B cell (primary cell): ENCODE measurements at regions not wholly inside any gene's neighbourhood (a gene's known extent, or its start where the extent isn't known, plus 50 kb on each side); places are given as distances from the start of the nearest gene placed in this dataset.

Source experiments
- ATAC-seq: fragments of 200-7000 bp; cut with Tn5 transposase; one replicate; pipeline ENCODE4 v1.10.0; 2021; ENCODE audit warnings: low read depth, mild to moderate bottlenecking, moderate number of reproducible peaks, moderate library complexity
- CTCF ChIA-PET: fragments of 350-600 bp; sonication (Branson Sonifier 250); formaldehyde crosslinking; loops from one replicate; lab custom pipeline; 2021; ENCODE audit warnings: antibody characterized with exemption, inconsistent platforms; lab: Charles Lee
- POLR2A ChIA-PET: fragments of 350-600 bp; sonication (Branson Sonifier 250); formaldehyde crosslinking; loops from one replicate; lab custom pipeline; 2021; ENCODE audit warnings: antibody characterized with exemption; lab: Charles Lee
- DNase-seq: peaks from one replicate; pipeline ENCODE4 v3.0.0; 2013
- H2AFZ ChIP-seq: 2 replicates; pipeline ENCODE4 v1.6.1; 2012; ENCODE audit warnings: mild to moderate bottlenecking, low read depth, low read length; ENCODE audit not compliant: insufficient read depth, poor library complexity, severe bottlenecking
- H3K27ac ChIP-seq, 2 donors: 1 replicate in 1 of 2; 2 replicates in 1 of 2; pipeline ENCODE4 v1.5.1; 2012 to 2013; ENCODE audit warnings: low read length in 2 of 2, mild to moderate bottlenecking in 2 of 2, moderate library complexity in 1 of 2
- H3K27me3 ChIP-seq, 4 experiments: fragments of 200-600 bp in 1 of 4; sonication (generic) in 1 of 4; replicated peaks in 1 of 4; 1 replicate in 2 of 4; 2 replicates in 2 of 4; pipeline versions ENCODE4 v1.6.1 to v1.7.0; 2013 to 2016; ENCODE audit warnings: low read length in 3 of 4, mild to moderate bottlenecking in 2 of 4, mixed read lengths in 1 of 4, moderate library complexity in 1 of 4; ENCODE audit not compliant: insufficient read depth in 4 of 4, control insufficient read depth in 3 of 4; ENCODE audit errors: control extremely low read depth in 1 of 4
- H3K36me3 ChIP-seq, 2 experiments: replicated peaks in 1 of 2; 1 replicate in 1 of 2; 2 replicates in 1 of 2; pipeline versions ENCODE4 v1.6.1 to v1.7.1; 2013; ENCODE audit warnings: low read length in 1 of 2; ENCODE audit not compliant: insufficient read depth in 2 of 2, control insufficient read depth in 1 of 2; ENCODE audit errors: control extremely low read depth in 1 of 2, extremely low read depth in 1 of 2
- H3K4me1 ChIP-seq, 2 donors: fragments of 200-600 bp in 1 of 2; sonication (generic) in 1 of 2; 1 replicate in 1 of 2; 2 replicates in 1 of 2; pipeline versions ENCODE4 v1.5.1 to v1.6.1; 2013 to 2017; ENCODE audit warnings: low read length in 2 of 2; ENCODE audit not compliant: control insufficient read depth in 2 of 2, insufficient read depth in 2 of 2
- H3K4me2 ChIP-seq: replicated peaks from 2 replicates; pipeline ENCODE3; 2012; ENCODE audit warnings: mild to moderate bottlenecking, low read depth, low read length; ENCODE audit not compliant: poor library complexity, severe bottlenecking
- H3K4me3 ChIP-seq, 5 experiments: fragments of 200-600 bp in 1 of 5; sonication (generic) in 1 of 5; 1 replicate in 3 of 5; 2 replicates in 2 of 5; pipeline versions ENCODE4 v1.5.1 to v1.7.0; 2011 to 2016; ENCODE audit warnings: low read length in 4 of 5, mild to moderate bottlenecking in 4 of 5, low read depth in 2 of 5, control low read depth in 1 of 5, moderate library complexity in 1 of 5; ENCODE audit not compliant: insufficient read depth in 1 of 5; ENCODE audit errors: control extremely low read depth in 1 of 5, extremely low read depth in 1 of 5
- H3K79me2 ChIP-seq: fragments of 200-600 bp; sonication (generic); one replicate; pipeline ENCODE4 v1.6.0; 2016; ENCODE audit warnings: low read length; ENCODE audit not compliant: control insufficient read depth, insufficient read depth
- H3K9ac ChIP-seq: fragments of 200-600 bp; sonication (generic); 2 replicates; pipeline ENCODE4 v1.6.1; 2017; ENCODE audit warnings: mild to moderate bottlenecking, low read length, moderate library complexity
- H3K9me3 ChIP-seq, 3 donors: one replicate each; pipeline versions ENCODE4 v1.6.1 to v1.7.1; 2013; ENCODE audit warnings: low read length in 2 of 3; ENCODE audit not compliant: control insufficient read depth in 2 of 3, insufficient read depth in 1 of 3; ENCODE audit errors: control extremely low read depth in 1 of 3
- H4K20me1 ChIP-seq: 2 replicates; pipeline ENCODE4 v1.6.0; 2012; ENCODE audit warnings: mild to moderate bottlenecking, low read length; ENCODE audit not compliant: insufficient read depth, control insufficient read depth, poor library complexity, severe bottlenecking
- H3K27ac Mint-ChIP-seq: one replicate; pipeline ENCODE4 v1.8.0; 2021; ENCODE audit warnings: mixed read lengths
- H3K27me3 Mint-ChIP-seq: one replicate; pipeline ENCODE4 v1.8.0; 2021; ENCODE audit warnings: mixed read lengths
- H3K4me1 Mint-ChIP-seq: one replicate; pipeline ENCODE4 v1.8.0; 2021; ENCODE audit warnings: mixed read lengths
- H3K4me3 Mint-ChIP-seq: one replicate; pipeline ENCODE4 v1.8.0; 2021; ENCODE audit warnings: mixed read lengths
- H3K9me3 Mint-ChIP-seq: one replicate; pipeline ENCODE4 v1.8.0; 2022; ENCODE audit warnings: mixed read lengths; ENCODE audit not compliant: insufficient read depth
- EZH2 ChIP-seq: IDR thresholded peaks from 2 replicates; pipeline ENCODE4 v1.6.1; 2012; ENCODE audit warnings: borderline replicate concordance, low read depth, mild to moderate bottlenecking, moderate library complexity, low read length; ENCODE audit not compliant: insufficient read depth, poor library complexity, severe bottlenecking
- WGBS: methylation state at CpG from one replicate; pipeline ENCODE4 v1.1.5; 2013; ENCODE audit warnings: missing lambda C conversion rate; ENCODE audit not compliant: insufficient coverage; 5-methylcytosine and 5-hydroxymethylcytosine counted together
- intact Hi-C: fragments of 100-400 bp; cut with micrococcal nuclease; formaldehyde crosslinking; loops from one replicate; pipeline ENCODE4 v1.10.0; 2022
- TF ChIP-seq, protein P1 (sequence below): fragments of 200-600 bp; IDR thresholded peaks from one replicate; pipeline ENCODE4 v1.8.0; 2022; ENCODE audit warnings: antibody characterized with exemption, mild to moderate bottlenecking

DNA sequence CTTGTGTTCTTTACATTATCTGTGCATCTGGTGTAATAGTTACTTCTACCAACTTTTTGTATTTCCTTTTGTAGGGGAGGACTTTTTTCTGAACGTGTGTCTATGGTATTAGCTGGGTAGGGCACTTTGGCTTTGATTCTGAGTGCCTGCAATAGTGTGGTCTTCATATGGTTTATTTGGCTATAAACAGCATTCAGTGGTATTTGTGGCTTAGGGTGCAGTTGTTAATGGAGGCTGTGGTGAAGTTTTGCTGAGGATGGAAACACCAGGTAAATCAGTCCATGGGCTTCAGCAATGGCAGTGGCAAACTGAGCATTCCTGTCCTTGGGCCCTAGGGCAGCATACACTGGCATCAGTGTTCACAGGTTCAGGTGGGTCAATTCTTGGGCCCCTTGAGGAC, 230.6 kb upstream of the CTNNB1 start:
- Histone ChIP-seq H3K4me1 (peaks cover 45 to 50% of the 10 kb centered on the region in 2 donors), H3K27ac (no peak overlapping the region), H3K4me2 (no peak overlapping the region), H4K20me1 (no peaks in the 10 kb centered on the region), H3K9me3 (peaks cover 1 to 6% (median 2%) of the 10 kb centered on the region in 3 donors), H3K79me2 (no peaks in the 10 kb centered on the region), H2AFZ (no peak overlapping the region), H3K4me3 (no peak overlapping the region), H3K9ac (no peak overlapping the region), H3K27me3 (no peaks in the 10 kb centered on the region), H3K36me3 (no peaks in the 10 kb centered on the region)
- ChIA-PET POLR2A (no interaction called here), CTCF (no interaction called here)
- Mint-ChIP-seq H3K27me3 (no peaks in the 10 kb centered on the region), H3K27ac (no peak overlapping the region), H3K4me1 (peaks cover 52% of the 10 kb centered on the region), H3K9me3 (peaks cover 10% of the 10 kb centered on the region), H3K4me3 (no peak overlapping the region)
- 50% methylated on average over 1 of the region's 1 CpG for WGBS
- DNase-seq (no peak), ATAC-seq (no peak)
- intact Hi-C loops, result loop anchor here (10.0 kb wide), 1 partner anchor 916 kb away; no protein-coding TSS in a partner anchor
- no peak for TF ChIP-seq EZH2
- TF ChIP-seq, protein P1, sequence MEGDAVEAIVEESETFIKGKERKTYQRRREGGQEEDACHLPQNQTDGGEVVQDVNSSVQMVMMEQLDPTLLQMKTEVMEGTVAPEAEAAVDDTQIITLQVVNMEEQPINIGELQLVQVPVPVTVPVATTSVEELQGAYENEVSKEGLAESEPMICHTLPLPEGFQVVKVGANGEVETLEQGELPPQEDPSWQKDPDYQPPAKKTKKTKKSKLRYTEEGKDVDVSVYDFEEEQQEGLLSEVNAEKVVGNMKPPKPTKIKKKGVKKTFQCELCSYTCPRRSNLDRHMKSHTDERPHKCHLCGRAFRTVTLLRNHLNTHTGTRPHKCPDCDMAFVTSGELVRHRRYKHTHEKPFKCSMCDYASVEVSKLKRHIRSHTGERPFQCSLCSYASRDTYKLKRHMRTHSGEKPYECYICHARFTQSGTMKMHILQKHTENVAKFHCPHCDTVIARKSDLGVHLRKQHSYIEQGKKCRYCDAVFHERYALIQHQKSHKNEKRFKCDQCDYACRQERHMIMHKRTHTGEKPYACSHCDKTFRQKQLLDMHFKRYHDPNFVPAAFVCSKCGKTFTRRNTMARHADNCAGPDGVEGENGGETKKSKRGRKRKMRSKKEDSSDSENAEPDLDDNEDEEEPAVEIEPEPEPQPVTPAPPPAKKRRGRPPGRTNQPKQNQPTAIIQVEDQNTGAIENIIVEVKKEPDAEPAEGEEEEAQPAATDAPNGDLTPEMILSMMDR, result no peak

GRCh38 chr3:40969341-40969740, 230.0 kb upstream of the CTNNB1 start:
- Histone ChIP-seq H3K27me3 (no peaks in the 10 kb centered on the region), H3K4me2 (peak overlapping the region; percentile 1), H3K27ac (no peak overlapping the region), H3K4me1 (peaks cover 45 to 50% of the 10 kb centered on the region in 2 donors), H2AFZ (peak overlapping the region; percentile 25), H3K4me3 (no peak overlapping the region), H3K9ac (no peak overlapping the region), H3K9me3 (peaks cover 0 to 6% (median 1%) of the 10 kb centered on the region in 3 donors), H3K36me3 (no peaks in the 10 kb centered on the region), H3K79me2 (no peaks in the 10 kb centered on the region), H4K20me1 (no peaks in the 10 kb centered on the region)
- intact Hi-C loops, result loop anchor here (10.0 kb wide), 1 partner anchor 915 kb away; no protein-coding TSS in a partner anchor
- WGBS, result 65% methylated on average over 2 of the region's 3 CpGs
- H3K4me3 Mint-ChIP-seq, result peak overlapping the region; percentile 2
- POLR2A ChIA-PET, result no interaction called here
- H3K27ac Mint-ChIP-seq, result peak overlapping the region; percentile 47
- no peaks in the 10 kb centered on the region for H3K27me3 Mint-ChIP-seq
- no peak for DNase-seq
- peaks cover 7% of the 10 kb centered on the region for H3K9me3 Mint-ChIP-seq
- peaks cover 57% of the 10 kb centered on the region for H3K4me1 Mint-ChIP-seq
- CTCF ChIA-PET, result no interaction called here
- TF ChIP-seq, protein P1, result no peak
- TF ChIP-seq EZH2, result no peak
- ATAC-seq, result no peak
